Adipocyte (in vitro differentiated cells): ENCODE measurements at regions not wholly inside any gene's neighbourhood (a gene's known extent, or its start where the extent isn't known, plus 50 kb on each side); places are given as distances from the start of the nearest gene placed in this dataset.
"Not testable (repeated sequence)": the region's sequence is repeated elsewhere in the genome, so short reads cannot be mapped to it uniquely, and the experiment has no call there.

ENCODE experiments used
- DNase-seq: peaks from one replicate; pipeline ENCODE4 v3.0.0-alpha.2; 2015; ENCODE audit warnings: low read depth
- H3K27me3 ChIP-seq: replicated peaks from 2 replicates; pipeline ENCODE4 v1.7.0; 2013; ENCODE audit warnings: mild to moderate bottlenecking, low read length, moderate library complexity; ENCODE audit not compliant: control insufficient read depth, insufficient read depth
- H3K36me3 ChIP-seq: 2 replicates; pipeline ENCODE4 v1.7.0; 2013; ENCODE audit warnings: low read length, mild to moderate bottlenecking, moderate library complexity; ENCODE audit not compliant: control insufficient read depth, insufficient read depth, severe bottlenecking
- H3K4me1 ChIP-seq: 2 replicates; pipeline ENCODE4 v1.7.0; 2013; ENCODE audit warnings: mild to moderate bottlenecking, low read length, moderate library complexity; ENCODE audit not compliant: control insufficient read depth, insufficient read depth
- H3K4me3 ChIP-seq: 2 replicates; pipeline ENCODE4 v1.7.0; 2013; ENCODE audit warnings: mild to moderate bottlenecking, low read length, moderate library complexity
- H3K9ac ChIP-seq: 2 replicates; pipeline ENCODE4 v1.7.0; 2013; ENCODE audit warnings: mild to moderate bottlenecking, low read length, moderate library complexity
- H3K9me3 ChIP-seq: 2 replicates; pipeline ENCODE4 v1.7.0; 2013; ENCODE audit warnings: mild to moderate bottlenecking, low read length, moderate library complexity; ENCODE audit not compliant: control insufficient read depth

DNA sequence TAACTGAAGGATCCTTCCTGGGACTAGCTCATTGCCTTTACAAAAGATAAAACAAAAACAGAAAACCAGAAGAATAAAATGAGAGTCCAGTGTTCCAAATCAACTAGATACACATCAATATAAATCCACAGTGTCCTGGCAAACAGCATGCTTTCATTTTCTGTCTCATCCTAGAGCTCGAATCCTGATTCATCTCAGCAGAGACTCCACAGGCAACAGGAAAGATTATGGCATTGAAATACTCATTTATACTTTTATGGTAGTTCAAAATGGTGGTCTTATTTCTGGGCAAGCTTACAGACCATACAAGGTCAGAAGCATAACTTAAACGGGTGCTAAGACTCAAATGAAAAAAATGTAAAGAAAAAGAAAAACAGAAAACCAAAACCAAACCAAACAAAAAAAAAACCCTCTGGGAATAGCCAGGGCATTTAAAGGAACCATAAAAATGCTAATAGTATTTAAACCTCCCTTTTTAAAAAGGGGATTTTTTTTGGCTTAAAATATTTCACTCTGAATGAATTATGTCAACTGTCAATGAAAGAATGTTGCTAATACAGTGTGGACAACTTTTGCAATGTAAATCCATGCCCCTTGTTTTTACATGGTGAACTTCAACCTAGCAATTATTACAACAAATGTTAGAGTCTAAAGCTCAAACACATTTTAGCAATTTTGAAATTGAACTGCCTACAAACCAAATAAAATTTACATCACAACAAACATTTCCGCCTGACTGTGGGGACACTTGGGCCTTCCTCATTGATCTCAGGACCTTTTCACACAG is 57.9 kb downstream of the GPR101 start:
- DNase-seq = no peak
- H3K36me3 ChIP-seq = no peaks in the 10 kb centered on the region
- H3K9ac ChIP-seq = no peak overlapping the region
- H3K4me3 ChIP-seq = peak overlapping the region; percentile 7
- H3K4me1 ChIP-seq = no peaks in the 10 kb centered on the region
- H3K27me3 ChIP-seq = no peaks in the 10 kb centered on the region
- H3K9me3 ChIP-seq = no peaks in the 10 kb centered on the region

DNA sequence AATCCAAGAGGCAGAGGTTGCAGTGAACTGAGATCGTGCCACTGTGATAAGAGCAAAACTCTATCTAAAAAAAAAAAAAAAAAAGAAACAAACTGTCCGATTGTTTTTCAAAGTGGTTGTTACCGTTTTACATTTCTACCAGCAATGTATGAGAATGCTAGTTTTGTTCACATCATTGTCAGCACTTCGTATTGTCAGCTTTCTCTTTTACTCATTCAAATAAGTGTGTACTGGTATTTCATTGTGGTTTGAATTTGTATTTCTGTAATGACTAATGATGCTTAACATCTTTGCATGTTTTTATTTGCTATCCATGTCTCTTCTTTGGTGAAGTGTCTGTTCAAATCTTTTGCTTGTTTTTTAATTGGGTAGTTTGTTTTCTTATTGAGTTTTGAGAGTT is 65.8 kb downstream of the GPR101 start:
- H3K36me3 ChIP-seq = no peaks in the 10 kb centered on the region
- H3K4me1 ChIP-seq = no peaks in the 10 kb centered on the region
- H3K4me3 ChIP-seq = no peak overlapping the region
- no peaks in the 10 kb centered on the region for H3K27me3 ChIP-seq
- no peak for DNase-seq
- peaks cover 5% of the 10 kb centered on the region for H3K9me3 ChIP-seq
- no peak overlapping the region for H3K9ac ChIP-seq

DNA sequence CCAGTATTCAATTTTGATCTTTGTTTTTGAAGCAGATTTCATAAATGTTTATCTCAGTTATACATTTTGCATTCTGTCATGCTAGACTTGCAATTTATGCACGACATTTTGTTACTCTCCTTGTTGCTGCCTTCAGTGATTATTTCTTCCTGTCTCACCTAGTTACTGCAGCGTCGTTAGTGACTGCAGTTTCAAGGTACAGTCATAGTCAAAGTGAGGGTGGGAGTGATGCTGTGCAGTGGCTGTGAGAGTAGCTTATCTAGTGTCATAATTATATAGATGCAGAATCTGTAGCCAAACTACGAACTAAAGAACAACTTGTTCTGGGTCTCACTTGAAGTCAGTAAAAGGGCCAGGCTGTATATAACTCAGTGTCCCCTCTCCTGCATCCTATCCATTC is 69.8 kb downstream of the GPR101 start:
- Histone ChIP-seq H3K27me3 (no peaks in the 10 kb centered on the region), H3K4me1 (no peaks in the 10 kb centered on the region), H3K9me3 (no peaks in the 10 kb centered on the region), H3K36me3 (no peaks in the 10 kb centered on the region), H3K9ac (no peak overlapping the region), H3K4me3 (no peak overlapping the region)
- DNase-seq = no peak

DNA sequence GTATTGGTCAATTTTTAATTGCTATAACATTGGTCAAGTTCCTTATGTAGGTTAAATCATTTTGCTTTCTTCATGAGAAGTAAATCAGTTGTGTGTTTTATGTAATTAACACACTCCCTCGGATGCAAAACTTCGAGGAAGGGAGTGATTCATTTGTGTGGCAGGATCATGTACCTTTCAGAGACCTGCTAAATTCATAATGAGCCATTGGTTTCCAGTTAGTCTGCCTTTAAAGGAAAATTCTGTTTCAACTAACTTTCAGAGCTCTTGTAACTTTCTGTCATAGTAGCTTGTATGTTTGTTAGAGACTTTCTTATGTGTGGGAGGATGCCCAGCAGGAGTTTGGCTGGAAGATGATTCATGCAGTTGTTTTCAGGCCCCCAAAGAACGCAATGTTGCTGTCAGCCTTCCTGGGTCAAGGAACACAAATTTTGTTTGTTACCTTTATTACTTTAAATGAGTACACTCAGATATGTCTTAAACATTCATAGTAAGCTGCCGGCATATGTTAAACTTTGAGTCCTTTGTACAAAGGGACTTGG is 72.1 kb downstream of the GPR101 start:
- no peaks in the 10 kb centered on the region for H3K36me3 ChIP-seq

DNA sequence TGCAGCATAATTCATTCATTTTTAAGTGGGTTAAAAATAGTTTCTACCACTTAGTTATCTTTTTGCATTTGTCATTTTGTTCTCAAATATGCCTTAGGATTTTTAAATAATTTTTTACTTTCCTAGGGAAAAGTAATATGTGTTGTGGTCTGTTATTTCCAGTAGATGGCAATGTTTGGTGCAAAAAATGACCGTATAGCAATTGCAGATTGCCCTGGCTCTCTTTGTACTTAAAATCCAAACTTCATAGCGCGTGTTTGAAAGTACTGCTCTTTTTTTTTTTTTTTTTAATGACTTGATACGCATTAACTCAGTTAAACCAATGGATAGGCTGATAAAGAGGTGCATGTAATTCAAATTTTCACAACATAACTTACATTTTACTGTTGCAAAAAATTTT is 74.4 kb upstream of the RBMX start:
- H3K4me1 ChIP-seq = no peaks in the 10 kb centered on the region
- H3K27me3 ChIP-seq = no peaks in the 10 kb centered on the region
- H3K4me3 ChIP-seq = no peak overlapping the region
- no peaks in the 10 kb centered on the region for H3K36me3 ChIP-seq
- no peaks in the 10 kb centered on the region for H3K9me3 ChIP-seq
- no peak overlapping the region for H3K9ac ChIP-seq
- peak; percentile 69 for DNase-seq

More for the DNA sequence above, 72.1 kb downstream of the GPR101 start:
- H3K9me3 ChIP-seq = no peaks in the 10 kb centered on the region
- DNase-seq = peak; percentile 5
- no peaks in the 10 kb centered on the region for H3K4me1 ChIP-seq
- no peak overlapping the region for H3K9ac ChIP-seq
- H3K27me3 ChIP-seq = no peaks in the 10 kb centered on the region
- H3K4me3 ChIP-seq = no peak overlapping the region

DNA sequence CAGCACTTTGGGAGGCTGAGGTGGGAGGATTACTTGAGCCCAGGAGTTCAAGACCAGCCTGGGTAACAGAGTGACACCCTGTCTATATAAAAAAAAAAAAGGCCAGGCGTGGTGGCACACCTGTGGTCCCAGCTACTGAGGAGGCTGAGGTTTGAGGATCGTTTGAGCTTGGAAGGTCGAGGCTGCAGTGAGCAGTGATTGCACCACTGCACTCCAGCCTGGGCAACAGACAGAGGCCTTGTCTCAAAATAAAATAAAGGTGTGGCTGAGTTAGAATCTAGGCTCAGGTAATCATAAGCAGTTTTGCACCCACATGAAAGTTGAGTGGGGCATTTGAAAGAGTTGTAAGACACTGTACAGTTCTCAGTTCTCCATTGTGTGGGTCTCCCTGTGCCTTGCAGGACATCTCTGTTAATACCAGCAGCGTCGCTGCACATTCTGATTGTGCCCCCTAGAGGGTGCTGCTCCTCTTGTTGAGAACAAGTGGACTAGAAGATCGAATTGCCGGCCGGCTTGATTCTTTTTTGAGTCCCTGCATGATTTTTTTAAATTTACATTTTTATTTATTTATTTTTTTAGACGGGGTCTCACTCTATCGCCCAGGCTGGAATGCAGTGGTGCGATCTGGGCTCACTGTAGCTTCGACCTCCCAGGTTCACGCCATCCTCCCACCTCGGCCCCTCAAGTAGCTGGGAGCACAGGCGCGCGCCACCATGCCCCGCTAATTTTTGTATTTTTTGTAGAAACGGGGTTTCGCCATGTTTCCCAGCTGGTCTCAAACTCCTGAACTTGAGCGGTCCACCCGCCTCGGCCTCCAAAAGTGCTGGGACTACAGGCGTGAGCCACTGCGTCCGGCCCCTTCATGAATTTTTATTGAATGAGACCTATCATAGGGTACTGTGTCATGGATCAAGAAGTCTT is 73.6 kb upstream of the RBMX start:
- Histone ChIP-seq H3K4me1 (no peaks in the 10 kb centered on the region), H3K27me3 (no peaks in the 10 kb centered on the region), H3K9me3 (no peaks in the 10 kb centered on the region), H3K36me3 (no peaks in the 10 kb centered on the region), H3K4me3 (no peak overlapping the region), H3K9ac (no peak overlapping the region)
- DNase-seq = peak; percentile 80

DNA sequence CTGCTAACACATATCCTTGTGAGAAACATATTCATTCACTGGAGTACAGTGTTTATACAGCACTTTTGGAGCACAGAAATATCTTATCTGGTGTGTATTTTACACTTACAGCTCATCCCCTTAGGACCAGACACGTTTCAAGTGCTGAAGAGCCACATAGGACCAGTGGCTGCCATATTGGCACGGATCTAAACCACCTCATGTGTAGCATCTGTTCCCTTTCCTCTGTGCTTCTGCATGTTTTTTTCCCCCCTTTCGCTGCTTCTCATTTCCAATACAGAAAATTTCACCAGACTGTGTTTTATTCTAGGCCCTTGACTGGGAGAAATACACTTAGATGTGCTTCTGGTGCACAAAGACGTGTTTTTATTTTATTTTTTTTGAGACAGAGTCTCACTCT is 69.7 kb upstream of the RBMX start:
- Histone ChIP-seq H3K27me3 (no peaks in the 10 kb centered on the region), H3K9ac (no peak overlapping the region), H3K9me3 (no peaks in the 10 kb centered on the region), H3K4me3 (no peak overlapping the region), H3K4me1 (no peaks in the 10 kb centered on the region), H3K36me3 (no peaks in the 10 kb centered on the region)
- DNase-seq = no peak

DNA sequence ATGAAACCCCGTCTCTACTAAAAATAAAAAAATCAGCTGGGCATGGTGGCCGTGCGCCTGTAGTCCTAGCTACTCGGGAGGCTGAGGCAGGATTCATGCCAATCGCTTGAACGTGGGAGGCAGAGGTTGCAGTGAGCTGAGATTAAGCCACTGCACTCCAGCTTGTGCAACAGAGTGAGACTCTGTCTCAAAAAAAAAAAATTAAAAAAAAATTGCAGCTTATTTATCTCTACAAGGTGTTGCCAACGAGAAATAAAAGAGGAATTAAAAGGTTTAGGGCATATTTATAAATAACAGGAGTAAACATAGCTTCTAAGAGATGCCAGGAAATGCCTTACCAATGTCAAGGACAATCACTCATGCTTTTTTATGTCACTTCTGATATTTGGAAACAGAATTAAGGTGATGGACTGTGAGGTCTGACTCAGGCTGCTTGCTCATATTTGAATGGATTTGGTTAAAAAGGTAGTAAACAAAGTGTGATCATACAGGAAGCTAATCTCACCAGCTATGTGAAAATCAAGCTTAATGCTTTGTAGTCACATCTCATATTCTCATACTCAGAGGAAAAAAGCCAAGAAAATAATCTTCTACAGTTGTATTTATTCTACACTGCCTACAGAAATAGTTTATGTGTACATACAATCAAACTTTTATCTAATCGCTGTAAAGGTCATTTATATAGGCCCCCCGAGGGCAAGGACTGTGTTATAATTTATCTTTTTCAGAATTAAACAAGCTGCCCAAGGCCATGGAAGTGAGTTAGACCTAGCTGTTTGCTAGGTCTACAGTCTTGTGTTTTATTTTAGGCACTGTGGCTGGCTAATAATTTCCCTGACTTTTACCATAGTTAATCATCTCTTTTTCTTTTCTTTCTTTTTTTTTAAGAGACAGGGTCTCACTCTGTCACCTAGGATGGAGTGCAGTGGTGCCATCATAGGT is 61.1 kb upstream of the RBMX start:
- DNase-seq = no peak
- no peaks in the 10 kb centered on the region for H3K36me3 ChIP-seq
- H3K27me3 ChIP-seq = no peaks in the 10 kb centered on the region
- no peak overlapping the region for H3K4me3 ChIP-seq
- no peaks in the 10 kb centered on the region for H3K4me1 ChIP-seq
- H3K9me3 ChIP-seq = no peaks in the 10 kb centered on the region
- H3K9ac ChIP-seq = no peak overlapping the region

DNA sequence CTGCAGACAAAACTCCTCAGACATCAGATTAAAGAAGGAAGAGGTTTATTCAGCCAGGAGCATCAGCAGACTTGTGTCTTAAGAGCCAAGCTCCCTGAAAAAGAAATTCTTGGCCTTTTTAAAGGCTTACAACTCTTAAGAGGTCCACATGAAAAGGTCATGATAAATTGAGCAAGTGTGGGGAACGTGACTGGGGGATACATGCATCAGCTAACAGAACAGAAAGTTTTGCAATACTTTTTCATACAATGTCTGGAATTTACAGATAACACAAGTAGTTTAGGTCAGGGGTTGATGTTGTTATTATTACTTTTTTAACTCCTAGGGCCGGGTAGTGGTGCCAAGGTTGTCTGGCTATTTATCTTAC is 55.6 kb upstream of the RBMX start:
- Histone ChIP-seq H3K9me3 (peaks cover 6% of the 10 kb centered on the region), H3K27me3 (no peaks in the 10 kb centered on the region), H3K4me1 (no peaks in the 10 kb centered on the region), H3K36me3 (no peaks in the 10 kb centered on the region), H3K9ac (no peak overlapping the region), H3K4me3 (no peak overlapping the region)
- DNase-seq = no peak

DNA sequence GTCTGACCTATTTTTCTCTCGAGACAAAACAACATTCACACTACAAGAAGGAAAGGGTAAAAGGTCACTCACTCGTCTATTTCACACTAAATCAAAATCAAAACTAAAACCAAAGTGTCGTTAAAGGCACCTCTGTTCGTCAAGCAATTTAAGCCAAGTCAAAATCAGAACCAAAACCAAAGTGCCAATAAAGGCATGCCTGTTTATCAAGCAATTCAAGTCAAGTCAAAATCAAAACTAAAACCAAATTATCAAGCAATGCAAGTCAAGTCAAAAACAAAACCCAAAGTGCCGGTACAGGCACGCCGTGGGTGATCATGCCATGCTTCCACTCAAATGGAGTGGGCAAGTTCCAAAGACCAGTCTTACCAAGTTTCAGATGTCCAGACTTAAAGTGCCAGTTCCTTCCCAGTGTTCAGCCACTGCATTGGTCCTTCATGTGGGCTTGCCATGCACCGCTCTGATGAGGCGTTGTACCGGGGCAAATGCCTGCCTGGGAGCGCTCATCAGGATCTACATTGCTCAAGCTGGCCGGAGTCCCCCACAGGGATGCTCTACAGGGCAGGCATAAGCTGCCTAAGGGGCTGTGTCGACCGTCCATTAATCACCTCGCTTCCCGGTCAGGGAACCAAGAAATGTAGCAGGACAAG is 55.1 kb upstream of the RBMX start:
- DNase-seq = not testable (repeated sequence)

More for the DNA sequence above, 55.1 kb upstream of the RBMX start:
- not testable (repeated sequence) for H3K36me3 ChIP-seq, H3K9ac ChIP-seq, H3K27me3 ChIP-seq, H3K9me3 ChIP-seq, H3K4me3 ChIP-seq, H3K4me1 ChIP-seq
